ENCODE measurements at regions not wholly inside any gene's neighbourhood (a gene's known extent, or its start where the extent isn't known, plus 50 kb on each side); places are given as distances from the start of the nearest gene placed in this dataset.

DNA sequence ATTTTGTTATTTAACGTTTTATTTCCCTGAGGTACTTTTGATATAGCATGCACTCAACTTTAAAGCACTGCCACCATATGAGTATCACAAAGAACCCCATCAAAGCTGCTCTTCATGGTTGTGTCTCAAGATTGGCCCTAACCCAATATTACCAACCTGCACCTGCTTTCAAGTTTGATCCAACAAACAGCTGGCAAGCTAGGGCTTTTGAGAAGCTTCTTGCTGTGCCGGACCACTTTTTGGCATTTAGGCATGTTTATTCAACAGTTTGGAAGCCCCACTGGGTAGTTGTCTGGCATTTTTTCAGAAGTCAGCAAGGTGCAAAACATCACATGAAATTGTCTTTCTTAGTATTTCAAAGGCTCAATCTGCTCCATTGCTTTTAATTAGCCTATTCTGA, 137.2 kb upstream of the PLEKHA5 start:
- no peak overlapping the region for H2AFZ ChIP-seq (ENCODE audit: low read depth, low read length)
- TF ChIP-seq, protein P1, sequence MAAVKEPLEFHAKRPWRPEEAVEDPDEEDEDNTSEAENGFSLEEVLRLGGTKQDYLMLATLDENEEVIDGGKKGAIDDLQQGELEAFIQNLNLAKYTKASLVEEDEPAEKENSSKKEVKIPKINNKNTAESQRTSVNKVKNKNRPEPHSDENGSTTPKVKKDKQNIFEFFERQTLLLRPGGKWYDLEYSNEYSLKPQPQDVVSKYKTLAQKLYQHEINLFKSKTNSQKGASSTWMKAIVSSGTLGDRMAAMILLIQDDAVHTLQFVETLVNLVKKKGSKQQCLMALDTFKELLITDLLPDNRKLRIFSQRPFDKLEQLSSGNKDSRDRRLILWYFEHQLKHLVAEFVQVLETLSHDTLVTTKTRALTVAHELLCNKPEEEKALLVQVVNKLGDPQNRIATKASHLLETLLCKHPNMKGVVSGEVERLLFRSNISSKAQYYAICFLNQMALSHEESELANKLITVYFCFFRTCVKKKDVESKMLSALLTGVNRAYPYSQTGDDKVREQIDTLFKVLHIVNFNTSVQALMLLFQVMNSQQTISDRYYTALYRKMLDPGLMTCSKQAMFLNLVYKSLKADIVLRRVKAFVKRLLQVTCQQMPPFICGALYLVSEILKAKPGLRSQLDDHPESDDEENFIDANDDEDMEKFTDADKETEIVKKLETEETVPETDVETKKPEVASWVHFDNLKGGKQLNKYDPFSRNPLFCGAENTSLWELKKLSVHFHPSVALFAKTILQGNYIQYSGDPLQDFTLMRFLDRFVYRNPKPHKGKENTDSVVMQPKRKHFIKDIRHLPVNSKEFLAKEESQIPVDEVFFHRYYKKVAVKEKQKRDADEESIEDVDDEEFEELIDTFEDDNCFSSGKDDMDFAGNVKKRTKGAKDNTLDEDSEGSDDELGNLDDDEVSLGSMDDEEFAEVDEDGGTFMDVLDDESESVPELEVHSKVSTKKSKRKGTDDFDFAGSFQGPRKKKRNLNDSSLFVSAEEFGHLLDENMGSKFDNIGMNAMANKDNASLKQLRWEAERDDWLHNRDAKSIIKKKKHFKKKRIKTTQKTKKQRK (IDR thresholded peaks at IDR 0.05; ENCODE audit: borderline replicate concordance, low read depth, low read length), result no peak
- TF ChIP-seq RBM15 (IDR thresholded peaks at IDR 0.05; ENCODE audit: insufficient read depth, low read length) (no peak), ZBTB1 (CRISPR knock-in tag; IDR thresholded peaks at IDR 0.05; ENCODE audit: borderline replicate concordance, low read depth) (no peak)
- TF ChIP-seq, protein P2, sequence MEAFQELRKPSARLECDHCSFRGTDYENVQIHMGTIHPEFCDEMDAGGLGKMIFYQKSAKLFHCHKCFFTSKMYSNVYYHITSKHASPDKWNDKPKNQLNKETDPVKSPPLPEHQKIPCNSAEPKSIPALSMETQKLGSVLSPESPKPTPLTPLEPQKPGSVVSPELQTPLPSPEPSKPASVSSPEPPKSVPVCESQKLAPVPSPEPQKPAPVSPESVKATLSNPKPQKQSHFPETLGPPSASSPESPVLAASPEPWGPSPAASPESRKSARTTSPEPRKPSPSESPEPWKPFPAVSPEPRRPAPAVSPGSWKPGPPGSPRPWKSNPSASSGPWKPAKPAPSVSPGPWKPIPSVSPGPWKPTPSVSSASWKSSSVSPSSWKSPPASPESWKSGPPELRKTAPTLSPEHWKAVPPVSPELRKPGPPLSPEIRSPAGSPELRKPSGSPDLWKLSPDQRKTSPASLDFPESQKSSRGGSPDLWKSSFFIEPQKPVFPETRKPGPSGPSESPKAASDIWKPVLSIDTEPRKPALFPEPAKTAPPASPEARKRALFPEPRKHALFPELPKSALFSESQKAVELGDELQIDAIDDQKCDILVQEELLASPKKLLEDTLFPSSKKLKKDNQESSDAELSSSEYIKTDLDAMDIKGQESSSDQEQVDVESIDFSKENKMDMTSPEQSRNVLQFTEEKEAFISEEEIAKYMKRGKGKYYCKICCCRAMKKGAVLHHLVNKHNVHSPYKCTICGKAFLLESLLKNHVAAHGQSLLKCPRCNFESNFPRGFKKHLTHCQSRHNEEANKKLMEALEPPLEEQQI (IDR thresholded peaks at IDR 0.05), result no peak
- CTCF ChIA-PET (ENCODE audit: low intra/inter-chr PET ratio), result no interaction called here
- H3K4me1 ChIP-seq (replicated peaks in 1 of 2; ENCODE audit: control insufficient read depth in 2 of 2, insufficient read depth in 2 of 2, low read length in 2 of 2), result peaks cover 0 to 2% of the 10 kb centered on the region in 2 experiments; a peak in 1 of 5 replicates
- in situ Hi-C loops (cut with MboI) (no loop called here), intact Hi-C loops (cut with micrococcal nuclease) (no loop called here)
- H3K4me2 ChIP-seq (ENCODE audit: insufficient read depth, low read length), result no peak overlapping the region
- BruUV-seq (replicated peaks), result no TSS peak
- no peaks in the 10 kb centered on the region for H3K27me3 ChIP-seq (ENCODE audit: control insufficient read depth in 2 of 2, insufficient read depth in 2 of 2, low read length in 2 of 2)
- H3K9me1 ChIP-seq (ENCODE audit: control insufficient read depth, insufficient read depth, low read length), result no peaks in the 10 kb centered on the region
- ATAC-seq (no peak), FAIRE-seq (no peak), DNase-seq (ENCODE audit: extremely low read depth in 1 of 4, low spot score in 3 of 4) (no peak)
- WGBS (ENCODE audit: insufficient coverage, low coverage, missing lambda C conversion rate), result 0% methylated on average over 1 of the region's 2 CpGs
- no peaks in the 10 kb centered on the region for H3K9me3 ChIP-seq (replicated peaks; ENCODE audit: control insufficient read depth, insufficient read depth, low read depth, low read length)
- POLR2A ChIA-PET, result interaction anchor here (0.6 to 1.6 kb wide), 2 partner anchors 11 to 124 kb away, joined by 4 to 6 read pairs; no protein-coding TSS in a partner anchor
- no peak overlapping the region for H3K27ac ChIP-seq (ENCODE audit: extremely low read depth, low read depth, low read length)
- H4K20me1 ChIP-seq (replicated peaks; ENCODE audit: control insufficient read depth, insufficient read depth, low read length), result no peaks in the 10 kb centered on the region
- no peak overlapping the region for H3K4me3 ChIP-seq
- no peaks in the 10 kb centered on the region for H3K79me2 ChIP-seq (ENCODE audit: control insufficient read depth, insufficient read depth, low read length)
- H3K9ac ChIP-seq (ENCODE audit: insufficient read depth in 1 of 2, low read depth in 2 of 2, low read length in 2 of 2), result no peak overlapping the region
- H3K36me3 ChIP-seq (ENCODE audit: control insufficient read depth, insufficient read depth, low read length), result no peaks in the 10 kb centered on the region

All from K562 (cell line).